Activated CD4-positive, alpha-beta T cell treated with anti-CD3 and anti-CD28 coated beads, Interleukin-2, Interleukin-6, amounts not matched to agents 100 ng/mL and 50 ng/mL, durations not matched to agents 16 hours and 8 hours (primary cell): ENCODE measurements at regions not wholly inside any gene's neighbourhood (a gene's known extent, or its start where the extent isn't known, plus 50 kb on each side); places are given as distances from the start of the nearest gene placed in this dataset.

Source experiments
- DNase-seq: peaks from one replicate; pipeline ENCODE4 v3.0.0-alpha.2; 2020

DNA sequence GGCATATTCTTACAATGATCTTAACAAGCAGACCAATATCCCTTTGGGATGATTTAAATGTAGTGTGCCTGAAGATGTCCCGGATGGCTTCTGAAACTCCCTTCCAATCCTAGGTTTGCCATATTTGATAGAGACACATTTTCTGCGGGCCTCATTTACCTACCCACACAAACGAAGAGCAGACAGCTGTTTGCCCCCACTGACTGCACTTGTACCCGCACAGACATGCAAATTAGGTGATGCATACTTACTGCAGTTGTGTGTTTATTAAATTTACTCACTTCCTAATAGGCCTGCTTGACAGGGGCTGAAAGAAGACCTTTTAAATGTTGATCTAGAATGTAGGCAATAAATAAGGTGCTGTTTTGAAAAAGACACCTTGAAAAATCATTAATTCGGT lies 257.9 kb upstream of the RRP15 start:
- DNase-seq: no peak

DNA sequence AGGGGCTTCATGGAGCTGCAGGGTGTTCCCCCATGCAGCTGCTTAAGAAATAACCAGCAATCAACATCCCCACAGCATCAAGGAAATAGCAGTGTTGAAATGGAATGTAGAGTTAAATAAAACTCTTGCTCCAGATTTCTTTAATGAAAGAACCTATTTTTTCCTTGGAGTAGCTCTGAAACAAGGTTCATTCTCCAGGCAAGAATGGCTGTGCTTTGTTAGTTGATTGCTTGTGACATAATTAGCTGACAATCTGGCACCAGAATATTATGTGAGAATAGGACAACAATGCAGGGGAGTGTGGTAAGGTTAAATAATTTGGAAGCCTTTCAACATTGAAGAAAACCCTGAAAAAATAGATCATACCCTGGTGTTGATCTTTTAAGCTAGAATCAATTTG lies 254.2 kb upstream of the RRP15 start:
- DNase-seq: no peak

GRCh38 chr1:218031901-218032300 lies 253.2 kb upstream of the RRP15 start:
- DNase-seq: no peak

DNA sequence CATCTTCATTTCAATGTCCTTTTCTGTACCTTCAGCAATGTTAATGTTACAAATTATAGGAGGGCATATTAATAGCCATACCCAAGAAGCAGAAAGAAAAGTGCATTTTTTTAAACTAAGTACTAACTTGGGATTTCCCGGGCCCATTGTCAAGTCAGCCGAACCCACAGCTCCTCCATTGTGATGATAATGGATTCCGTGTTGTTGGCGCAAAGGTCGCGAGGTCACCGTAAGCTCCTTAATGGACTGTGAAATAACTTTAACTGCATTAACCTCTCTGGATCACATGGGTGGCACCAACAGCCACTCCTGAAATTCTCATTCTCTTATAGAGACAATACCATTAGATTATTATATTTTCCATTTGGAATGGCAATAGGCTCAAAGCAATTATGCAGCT lies 250.6 kb upstream of the RRP15 start:
- DNase-seq: no peak

DNA sequence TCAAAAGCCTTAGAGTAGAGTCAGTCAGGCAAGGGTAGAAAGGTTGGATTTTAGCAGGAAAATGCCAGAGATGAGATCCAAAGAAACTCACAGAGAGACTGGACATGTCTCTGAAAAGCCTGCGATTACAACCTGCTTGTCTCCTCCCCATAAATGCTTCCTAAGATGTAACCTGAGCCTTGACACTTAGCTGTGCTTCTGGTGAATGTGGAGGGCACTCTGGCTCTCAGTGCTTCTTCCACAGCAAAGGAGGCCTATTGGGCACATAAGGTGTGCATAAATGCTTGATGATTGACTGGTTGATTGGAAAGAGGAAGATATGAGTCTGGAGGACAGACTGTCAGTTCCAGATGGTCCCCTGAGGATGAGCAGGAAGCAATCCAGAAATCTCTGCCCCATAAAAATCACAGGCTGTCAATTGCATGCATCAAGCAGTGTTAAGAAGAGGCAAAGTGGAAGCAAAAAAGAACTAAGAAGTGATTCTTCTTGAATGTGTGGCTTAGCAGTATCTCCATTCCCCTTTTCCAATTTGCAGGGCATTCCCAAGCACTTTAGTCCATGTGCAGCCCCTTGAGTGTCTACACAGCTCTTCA lies 236.2 kb upstream of the RRP15 start:
- DNase-seq: no peak

- no peak for DNase-seq
Observed at GRCh38 chr1:218049641-218050040, 235.5 kb upstream of the RRP15 start.

GRCh38 chr1:218058730-218059129 lies 226.4 kb upstream of the RRP15 start:
- no peak for DNase-seq

DNA sequence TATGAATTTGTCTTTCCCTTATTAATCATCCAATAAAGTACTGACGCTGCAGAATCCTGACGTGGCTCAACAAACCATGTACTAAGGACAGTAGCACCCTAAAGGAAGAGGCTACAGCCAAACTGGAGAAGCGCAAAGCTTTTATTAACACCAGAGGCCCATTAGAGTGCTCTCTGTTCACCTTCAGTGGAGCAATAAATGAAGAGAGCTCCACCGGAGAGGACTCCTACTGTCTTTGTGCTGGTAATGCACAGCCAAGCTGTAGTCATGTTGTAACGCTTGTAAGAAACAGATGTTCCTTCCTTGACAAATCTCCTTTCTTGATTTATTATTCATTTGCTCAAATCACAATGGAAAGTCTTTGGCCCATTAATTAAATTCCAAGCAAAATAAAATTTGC lies 220.7 kb upstream of the RRP15 start:
- DNase-seq: no peak

- no peak for DNase-seq
Observed at GRCh38 chr1:218066332-218066731, 218.8 kb upstream of the RRP15 start.

DNA sequence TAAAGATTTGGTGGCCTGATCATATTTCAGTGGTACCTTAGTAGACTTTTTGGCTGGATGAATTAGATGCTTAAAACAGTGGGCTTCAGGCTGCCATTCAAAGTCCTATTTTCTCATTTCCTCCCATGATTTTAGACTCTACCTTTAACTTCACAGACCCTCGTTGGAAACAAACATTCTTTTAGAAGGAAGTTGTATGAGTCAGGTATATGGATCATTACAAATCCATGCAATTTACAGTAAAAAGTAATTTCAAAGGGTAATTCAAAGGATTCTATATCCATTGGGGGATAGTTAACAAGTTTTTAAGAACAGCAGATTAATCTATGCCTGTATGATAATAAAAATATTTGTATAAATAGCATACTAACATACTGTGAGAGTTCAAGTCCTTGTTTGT lies 216.9 kb upstream of the RRP15 start:
- no peak for DNase-seq

DNA sequence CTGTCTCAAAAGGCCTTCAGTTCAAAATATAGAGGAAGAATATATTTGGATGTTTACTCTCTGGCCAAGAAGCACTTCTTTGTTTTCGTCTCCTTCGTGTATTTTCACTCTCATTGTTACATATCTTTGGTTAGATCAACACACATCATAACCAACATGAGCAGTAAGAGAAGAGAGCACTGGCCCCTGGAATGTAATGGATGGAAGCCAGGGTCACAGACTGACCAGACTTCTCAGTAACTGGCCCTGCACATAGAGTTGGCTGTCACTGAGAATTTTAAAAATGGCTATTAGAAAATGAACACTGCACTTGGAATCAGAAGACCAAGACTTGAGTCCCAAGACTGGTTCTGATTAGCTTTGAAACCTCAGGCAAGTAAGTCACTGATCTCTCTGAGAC lies 215.9 kb upstream of the RRP15 start:
- no peak for DNase-seq

DNA sequence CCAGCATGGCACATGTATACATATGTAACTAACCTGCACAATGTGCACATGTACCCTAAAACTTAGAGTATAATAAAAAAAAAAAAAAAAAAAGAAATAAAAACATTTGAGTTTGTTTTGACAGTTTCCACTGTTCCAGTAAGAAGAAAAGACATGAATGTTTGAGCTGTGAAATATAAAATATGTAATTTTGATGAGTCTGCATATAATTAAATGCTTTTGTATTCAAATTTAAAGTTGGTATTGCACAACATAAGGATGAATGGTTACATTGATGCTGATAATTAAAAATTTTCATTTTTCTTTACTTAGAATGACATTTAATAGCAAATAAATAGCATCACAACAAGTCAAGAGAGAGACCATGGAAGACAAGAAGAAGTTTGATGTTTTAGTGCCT lies 212.0 kb upstream of the RRP15 start:
- no peak for DNase-seq

- no peak for DNase-seq
Observed at GRCh38 chr1:218078916-218079315, 206.2 kb upstream of the RRP15 start.

GRCh38 chr1:218079347-218079746 lies 205.7 kb upstream of the RRP15 start:
- no peak for DNase-seq

- no peak for DNase-seq
Observed at GRCh38 chr1:218079820-218080219, 205.3 kb upstream of the RRP15 start.

GRCh38 chr1:218080863-218081262 lies 204.2 kb upstream of the RRP15 start:
- no peak for DNase-seq

DNA sequence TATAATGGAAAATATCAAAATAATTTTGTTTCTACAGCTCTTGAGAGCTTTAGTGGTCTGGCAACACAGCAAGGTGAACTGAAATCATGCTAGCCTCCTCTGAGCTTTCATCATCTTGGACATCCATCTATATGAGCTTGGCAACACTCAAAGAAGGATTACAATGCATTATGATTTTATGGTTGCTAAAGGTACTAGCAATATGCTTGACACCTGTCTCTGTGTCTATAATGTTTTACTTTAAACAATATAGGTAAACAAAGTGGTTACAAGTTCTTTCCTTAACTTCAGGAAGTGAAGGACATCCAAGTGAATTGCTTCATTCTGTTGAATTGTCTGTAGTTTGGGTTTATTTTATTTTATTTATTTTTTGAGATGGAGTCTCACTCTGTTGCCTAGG lies 203.7 kb upstream of the RRP15 start:
- no peak for DNase-seq

- no peak for DNase-seq
Observed at GRCh38 chr1:218090459-218090858, 194.6 kb upstream of the RRP15 start.

GRCh38 chr1:218101409-218101808 lies 183.7 kb upstream of the RRP15 start:
- no peak for DNase-seq

DNA sequence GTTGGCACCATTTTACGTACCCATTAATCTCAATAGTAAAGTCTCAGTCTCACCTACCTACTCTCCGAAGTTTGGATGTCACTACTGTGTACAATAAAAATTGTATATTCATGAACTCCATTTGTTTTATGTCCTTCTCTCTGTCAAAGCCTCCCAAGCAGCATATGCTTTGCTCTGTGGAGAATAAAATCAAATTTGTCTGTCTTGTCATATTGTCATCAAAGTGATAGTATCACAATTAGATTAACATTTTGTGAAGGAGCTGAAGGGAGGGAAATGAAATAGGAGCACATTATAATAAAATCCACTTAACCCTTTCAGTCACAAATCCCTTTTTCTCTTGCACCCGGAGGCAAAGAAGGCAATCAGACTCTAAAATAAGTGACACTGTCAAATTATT lies 177.1 kb upstream of the RRP15 start:
- DNase-seq: no peak

DNA sequence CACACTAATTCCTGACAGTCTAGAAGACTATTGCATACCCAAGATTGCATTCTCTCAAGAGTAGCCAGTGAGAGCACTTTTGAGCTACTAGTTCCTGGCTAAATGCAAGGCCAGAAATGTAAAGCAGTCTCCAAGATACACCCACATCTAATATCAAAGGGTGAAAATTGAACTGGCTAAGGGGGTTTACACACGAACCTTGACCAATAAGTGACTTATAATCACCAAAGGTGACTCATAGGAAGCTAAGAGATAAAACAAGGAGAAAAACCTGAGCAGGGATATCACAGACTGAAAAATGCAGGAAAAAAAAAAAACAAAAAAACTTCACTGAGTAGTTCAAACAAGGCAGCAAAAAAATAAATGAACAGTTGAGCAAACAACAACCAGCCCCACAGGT lies 172.2 kb upstream of the RRP15 start:
- no peak for DNase-seq

- no peak for DNase-seq
Observed at GRCh38 chr1:218123968-218124367, 161.1 kb upstream of the RRP15 start.

GRCh38 chr1:218135371-218135770 lies 149.7 kb upstream of the RRP15 start:
- DNase-seq: no peak

DNA sequence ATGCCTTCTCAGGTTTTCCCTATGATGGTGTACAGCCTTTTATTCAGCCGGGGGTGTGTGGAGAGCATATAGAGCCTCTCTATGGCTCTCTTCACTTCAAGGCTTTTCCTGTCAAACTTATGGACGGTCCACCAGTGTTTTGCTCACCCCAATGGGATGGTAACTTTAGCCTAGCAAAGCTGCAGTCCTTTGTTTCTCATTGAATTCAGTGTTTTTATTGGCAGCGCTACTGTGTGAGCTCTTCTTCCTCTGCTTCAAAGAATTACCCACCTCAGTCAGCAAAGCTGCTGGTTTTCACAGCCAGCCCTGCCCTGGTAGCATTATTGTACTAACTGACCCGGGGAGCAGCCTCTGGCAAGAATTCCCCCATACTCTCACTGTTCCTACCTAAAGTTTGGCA lies 145.3 kb upstream of the RRP15 start:
- DNase-seq: no peak

GRCh38 chr1:218156595-218156994 lies 128.5 kb upstream of the RRP15 start:
- no peak for DNase-seq

- no peak for DNase-seq
Observed at GRCh38 chr1:218163371-218163770, 121.7 kb upstream of the RRP15 start.
